Activated CD4-positive, alpha-beta memory T cell treated with anti-CD3 and anti-CD28 coated beads for 36 hours (primary cell): ENCODE measurements at regions not wholly inside any gene's neighbourhood (a gene's known extent, or its start where the extent isn't known, plus 50 kb on each side); places are given as distances from the start of the nearest gene placed in this dataset.
"Not testable (repeated sequence)": the region's sequence is repeated elsewhere in the genome, so short reads cannot be mapped to it uniquely, and the experiment has no call there.

Experiments used
- CTCF ChIA-PET: fragments of 350-600 bp; sonication (Branson Sonifier 250); formaldehyde crosslinking; loops from one replicate; lab custom pipeline; 2021; ENCODE audit warnings: antibody characterized with exemption, inconsistent platforms; lab: Charles Lee
- POLR2A ChIA-PET: fragments of 350-600 bp; sonication (Branson Sonifier 250); formaldehyde crosslinking; loops from one replicate; lab custom pipeline; 2021; ENCODE audit warnings: antibody characterized with exemption; lab: Charles Lee
- DNase-seq: peaks from one replicate; pipeline ENCODE4 v3.0.0-alpha.2; 2020
- H3K27ac Mint-ChIP-seq: one replicate; pipeline ENCODE4 v1.8.0; 2021; ENCODE audit warnings: mixed read lengths
- H3K27me3 Mint-ChIP-seq: one replicate; pipeline ENCODE4 v1.8.0; 2021; ENCODE audit warnings: mixed read lengths
- H3K36me3 Mint-ChIP-seq: one replicate; pipeline ENCODE4 v1.8.0; 2021; ENCODE audit warnings: mixed read lengths
- H3K4me1 Mint-ChIP-seq: one replicate; pipeline ENCODE4 v1.8.0; 2021; ENCODE audit warnings: low read depth, mixed read lengths
- H3K4me3 Mint-ChIP-seq: one replicate; pipeline ENCODE4 v1.8.0; 2021; ENCODE audit warnings: mild to moderate bottlenecking, mixed read lengths
- H3K9me3 Mint-ChIP-seq: one replicate; pipeline ENCODE4 v1.8.0; 2021; ENCODE audit warnings: mixed read lengths
- intact Hi-C: fragments of 100-400 bp; cut with micrococcal nuclease; formaldehyde crosslinking; loops from one replicate; pipeline ENCODE4 v1.15.1; 2023

- no peaks in the 10 kb centered on the region for H3K36me3 Mint-ChIP-seq
- ChIA-PET POLR2A (no interaction called here), CTCF (no interaction called here)
- no peaks in the 10 kb centered on the region for H3K4me1 Mint-ChIP-seq
- no peak overlapping the region for H3K27ac Mint-ChIP-seq
- H3K27me3 Mint-ChIP-seq, result peaks cover 2% of the 10 kb centered on the region
- intact Hi-C loops, result no loop called here
- H3K9me3 Mint-ChIP-seq, result peaks cover 5% of the 10 kb centered on the region
- no peak overlapping the region for H3K4me3 Mint-ChIP-seq
- no peak for DNase-seq
Observed at GRCh38 chr10:28449382-28449781, 83.5 kb upstream of the WAC start.

DNA sequence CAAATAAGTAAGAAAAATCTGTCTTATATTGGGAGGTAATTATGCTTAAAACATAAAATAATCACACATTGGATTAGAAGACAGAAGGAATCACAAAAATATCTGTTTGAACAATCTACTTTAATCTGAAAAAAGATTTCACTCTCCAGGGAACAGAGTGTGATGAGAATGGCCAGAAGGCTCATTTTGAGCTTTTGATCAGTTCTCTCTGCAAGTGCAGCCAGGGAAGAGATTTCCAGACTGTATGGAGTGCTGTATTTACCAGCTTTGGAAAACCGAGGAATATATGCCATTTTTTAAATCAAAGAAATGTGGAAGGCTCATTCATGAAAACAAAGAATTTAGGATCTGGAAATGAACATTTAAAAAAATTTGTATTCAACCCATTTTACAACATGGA is 83.0 kb upstream of the WAC start:
- H3K27me3 Mint-ChIP-seq, result peaks cover 2% of the 10 kb centered on the region
- no peaks in the 10 kb centered on the region for H3K4me1 Mint-ChIP-seq
- DNase-seq, result no peak
- no peaks in the 10 kb centered on the region for H3K36me3 Mint-ChIP-seq
- CTCF ChIA-PET, result no interaction called here
- intact Hi-C loops, result no loop called here
- H3K4me3 Mint-ChIP-seq, result no peak overlapping the region
- POLR2A ChIA-PET, result no interaction called here
- H3K27ac Mint-ChIP-seq, result no peak overlapping the region
- peaks cover 5% of the 10 kb centered on the region for H3K9me3 Mint-ChIP-seq

DNA sequence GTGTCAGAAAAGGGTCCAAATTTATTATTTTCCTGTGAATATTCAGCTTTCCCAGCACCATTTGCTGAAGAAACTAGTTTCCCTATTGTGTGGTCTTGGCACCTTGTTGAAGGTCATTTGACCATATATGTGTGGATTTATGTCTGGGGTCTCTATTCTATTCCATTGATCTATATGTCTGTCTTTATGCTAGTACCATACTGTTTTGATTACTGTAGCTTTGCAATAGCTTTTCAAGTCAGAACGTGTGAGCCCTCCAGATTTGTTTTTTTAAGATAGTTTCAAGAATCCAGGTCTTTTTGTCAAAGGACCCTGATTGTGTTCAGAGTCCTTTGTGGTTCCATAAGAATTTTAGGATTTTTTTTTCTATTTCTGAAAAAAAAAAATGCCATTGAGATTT is 79.0 kb upstream of the WAC start:
- Mint-ChIP-seq H3K4me1 (no peaks in the 10 kb centered on the region), H3K27ac (no peak overlapping the region), H3K9me3 (peaks cover 5% of the 10 kb centered on the region), H3K27me3 (peaks cover 12% of the 10 kb centered on the region), H3K36me3 (no peaks in the 10 kb centered on the region), H3K4me3 (no peak overlapping the region)
- ChIA-PET POLR2A (no interaction called here), CTCF (no interaction called here)
- intact Hi-C loops, result no loop called here
- DNase-seq, result no peak

DNA sequence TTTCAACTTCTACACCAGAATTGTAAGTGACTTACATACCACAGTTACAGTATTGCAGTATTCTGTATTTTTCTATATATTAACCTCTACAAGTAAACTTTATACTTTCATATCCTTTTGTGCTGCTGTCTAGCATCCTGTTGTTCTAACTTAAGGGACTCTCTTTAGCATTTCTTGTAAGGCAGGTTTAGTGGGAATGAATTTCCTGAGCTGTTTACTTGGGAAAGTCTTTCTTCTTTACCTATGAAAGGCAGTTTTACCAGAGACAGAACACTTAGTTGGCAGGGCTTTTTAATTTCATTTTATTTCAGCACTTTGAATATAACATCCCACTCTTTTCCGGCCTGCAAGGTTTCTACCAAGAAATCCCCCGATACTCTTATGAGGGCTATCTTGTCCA is 75.8 kb upstream of the WAC start:
- Mint-ChIP-seq H3K4me3 (no peak overlapping the region), H3K9me3 (peaks cover 5% of the 10 kb centered on the region), H3K4me1 (no peaks in the 10 kb centered on the region), H3K27me3 (peaks cover 12% of the 10 kb centered on the region), H3K36me3 (no peaks in the 10 kb centered on the region), H3K27ac (no peak overlapping the region)
- intact Hi-C loops, result no loop called here
- POLR2A ChIA-PET, result no interaction called here
- CTCF ChIA-PET, result no interaction called here
- DNase-seq, result no peak

GRCh38 chr10:28457873-28458272 is 75.0 kb upstream of the WAC start:
- H3K36me3 Mint-ChIP-seq, H3K27ac Mint-ChIP-seq, intact Hi-C loops, DNase-seq, H3K9me3 Mint-ChIP-seq, H3K4me1 Mint-ChIP-seq, H3K4me3 Mint-ChIP-seq, POLR2A ChIA-PET: not testable (repeated sequence)
- H3K27me3 Mint-ChIP-seq, result peaks cover 13% of the 10 kb centered on the region
- CTCF ChIA-PET, result interaction anchor here (1.1 kb wide), 1 partner anchor 64 kb away, joined by 3 read pairs; no protein-coding TSS in a partner anchor

- Mint-ChIP-seq H3K36me3 (no peaks in the 10 kb centered on the region), H3K4me1 (no peaks in the 10 kb centered on the region), H3K27ac (no peak overlapping the region), H3K4me3 (no peak overlapping the region), H3K27me3 (peaks cover 16% of the 10 kb centered on the region), H3K9me3 (no peaks in the 10 kb centered on the region)
- ChIA-PET POLR2A (no interaction called here), CTCF (no interaction called here)
- DNase-seq, result no peak
- intact Hi-C loops, result no loop called here
Observed at GRCh38 chr10:28459453-28460144, 73.3 kb upstream of the WAC start.

DNA sequence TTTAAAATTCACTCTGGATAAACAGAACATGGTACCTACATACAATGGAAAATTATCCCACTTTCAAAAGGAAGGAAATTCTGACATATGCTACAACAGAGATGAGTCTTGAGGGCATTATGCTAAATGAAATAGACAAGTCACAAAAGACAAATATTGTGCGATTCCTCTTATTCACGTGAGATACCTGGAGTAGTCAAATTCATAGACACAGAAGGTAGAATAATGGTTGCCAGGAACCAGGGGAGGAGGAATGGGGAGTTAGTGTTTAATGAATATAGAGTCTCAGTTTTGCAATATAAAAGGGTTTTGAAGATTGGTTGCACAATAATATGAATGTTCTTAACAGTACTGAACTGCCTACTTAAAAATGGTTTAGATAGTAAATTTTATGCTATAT is 69.8 kb upstream of the WAC start:
- H3K27me3 Mint-ChIP-seq, result peaks cover 7% of the 10 kb centered on the region
- DNase-seq, result no peak
- no peak overlapping the region for H3K27ac Mint-ChIP-seq
- H3K4me1 Mint-ChIP-seq, result no peaks in the 10 kb centered on the region
- H3K9me3 Mint-ChIP-seq, result no peaks in the 10 kb centered on the region
- intact Hi-C loops, result no loop called here
- H3K36me3 Mint-ChIP-seq, result no peaks in the 10 kb centered on the region
- ChIA-PET CTCF (no interaction called here), POLR2A (no interaction called here)
- H3K4me3 Mint-ChIP-seq, result no peak overlapping the region

- Mint-ChIP-seq H3K27me3 (peaks cover 6% of the 10 kb centered on the region), H3K36me3 (no peaks in the 10 kb centered on the region), H3K4me1 (no peaks in the 10 kb centered on the region), H3K4me3 (no peak overlapping the region), H3K27ac (no peak overlapping the region), H3K9me3 (no peaks in the 10 kb centered on the region)
- intact Hi-C loops, result no loop called here
- ChIA-PET POLR2A (no interaction called here), CTCF (no interaction called here)
- no peak for DNase-seq
Observed at GRCh38 chr10:28463676-28464395, 69.1 kb upstream of the WAC start.

- Mint-ChIP-seq H3K9me3 (no peaks in the 10 kb centered on the region), H3K36me3 (no peaks in the 10 kb centered on the region), H3K4me3 (no peak overlapping the region), H3K27me3 (peaks cover 8% of the 10 kb centered on the region), H3K4me1 (no peaks in the 10 kb centered on the region), H3K27ac (no peak overlapping the region)
- ChIA-PET CTCF (no interaction called here), POLR2A (no interaction called here)
- DNase-seq, result no peak
- intact Hi-C loops, result no loop called here
Observed at GRCh38 chr10:28467615-28468014, 65.3 kb upstream of the WAC start.

- no peak overlapping the region for H3K27ac Mint-ChIP-seq
- intact Hi-C loops, result no loop called here
- H3K4me1 Mint-ChIP-seq, result no peaks in the 10 kb centered on the region
- no peak overlapping the region for H3K4me3 Mint-ChIP-seq
- POLR2A ChIA-PET, result interaction anchor here (0.5 kb wide), 1 partner anchor 26 kb away, joined by 3 read pairs; no protein-coding TSS in a partner anchor
- DNase-seq, result no peak
- no peaks in the 10 kb centered on the region for H3K9me3 Mint-ChIP-seq
- peaks cover 2% of the 10 kb centered on the region for H3K27me3 Mint-ChIP-seq
- CTCF ChIA-PET, result no interaction called here
- no peaks in the 10 kb centered on the region for H3K36me3 Mint-ChIP-seq
Observed at GRCh38 chr10:28468707-28469483, 64.0 kb upstream of the WAC start.

DNA sequence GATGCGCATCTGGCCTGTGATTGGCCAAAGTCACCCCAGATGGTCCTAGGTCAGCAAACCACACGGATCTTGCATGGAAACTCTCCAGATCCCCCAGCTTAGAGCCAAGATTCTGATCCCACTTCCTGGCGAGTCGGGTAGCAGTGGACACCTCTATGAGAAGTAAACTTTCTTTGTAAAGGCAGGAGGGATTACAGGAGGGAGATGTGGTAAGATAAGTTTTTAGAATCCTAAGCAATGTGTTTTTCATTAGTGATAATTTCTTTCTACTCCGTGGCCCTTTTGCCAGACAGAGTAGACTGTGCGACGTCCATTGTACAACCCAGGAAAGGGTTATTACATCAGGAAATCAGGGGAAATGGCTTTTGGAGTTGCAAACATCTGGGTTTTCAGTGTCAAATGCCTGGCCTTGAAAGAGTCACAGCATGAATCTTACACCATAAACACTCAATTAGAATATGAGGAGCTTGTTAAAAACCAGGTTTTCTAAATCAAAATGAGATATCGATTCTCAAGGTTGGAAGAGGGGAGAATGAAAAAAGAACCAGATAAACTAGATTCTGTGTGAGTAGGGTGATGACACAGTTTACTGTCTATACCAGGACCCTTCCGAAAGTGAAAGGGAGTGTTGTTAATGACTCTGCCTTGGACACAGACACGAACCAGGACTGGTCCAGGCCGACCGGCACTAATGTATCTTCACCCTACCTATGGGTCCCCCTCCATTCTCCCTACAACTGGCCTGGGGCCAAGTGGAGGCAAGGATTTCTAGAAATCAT is 61.9 kb upstream of the WAC start:
- Mint-ChIP-seq H3K36me3 (no peaks in the 10 kb centered on the region), H3K27ac (no peak overlapping the region), H3K9me3 (no peaks in the 10 kb centered on the region), H3K4me3 (no peak overlapping the region), H3K27me3 (peaks cover 2% of the 10 kb centered on the region), H3K4me1 (no peaks in the 10 kb centered on the region)
- no peak for DNase-seq
- intact Hi-C loops, result no loop called here
- CTCF ChIA-PET, result no interaction called here
- POLR2A ChIA-PET, result no interaction called here

DNA sequence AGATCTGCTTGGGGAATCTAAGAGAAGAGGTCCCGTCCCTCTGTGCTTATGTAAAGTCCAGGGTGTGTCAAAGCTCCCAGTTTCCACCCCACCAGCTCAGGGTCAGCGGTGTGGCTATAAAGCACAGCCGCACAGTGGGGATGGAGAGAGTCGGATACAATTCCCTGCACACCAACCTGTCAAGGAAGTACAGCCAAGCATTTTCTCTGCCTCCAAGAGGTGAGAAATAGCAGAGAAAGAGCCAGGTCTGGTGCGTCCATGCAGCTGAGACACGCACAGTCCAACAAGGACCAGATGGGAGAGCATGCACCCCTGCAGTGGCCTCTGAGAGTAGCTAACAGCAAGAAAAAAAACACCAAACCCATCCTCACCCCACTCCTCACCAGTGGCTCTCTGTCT is 61.3 kb upstream of the WAC start:
- no peak for DNase-seq
- H3K27me3 Mint-ChIP-seq, result peaks cover 4% of the 10 kb centered on the region
- no peak overlapping the region for H3K4me3 Mint-ChIP-seq
- ChIA-PET CTCF (no interaction called here), POLR2A (no interaction called here)
- no peak overlapping the region for H3K27ac Mint-ChIP-seq
- intact Hi-C loops, result no loop called here
- no peaks in the 10 kb centered on the region for H3K4me1 Mint-ChIP-seq
- H3K9me3 Mint-ChIP-seq, result no peaks in the 10 kb centered on the region
- H3K36me3 Mint-ChIP-seq, result no peaks in the 10 kb centered on the region
